Neural cell (in vitro differentiated cells): ENCODE measurements at regions not wholly inside any gene's neighbourhood (a gene's known extent, or its start where the extent isn't known, plus 50 kb on each side); places are given as distances from the start of the nearest gene placed in this dataset.

Experiments used
- H2AFZ ChIP-seq: fragments of 200-600, 300-800 bp; sonication (generic), shearing (Covaris generic); 2 replicates; pipeline ENCODE4 v1.6.0; 2014; ENCODE audit warnings: low read depth, mild to moderate bottlenecking, antibody characterized with exemption, low read length, moderate library complexity
- H3F3A ChIP-seq: fragments of 200-600 bp; shearing (Covaris generic); 2 replicates; pipeline ENCODE4 v1.6.1; 2016; ENCODE audit warnings: mild to moderate bottlenecking, moderate library complexity, mixed read lengths, antibody characterized with exemption, low read length; ENCODE audit not compliant: insufficient read depth, poor library complexity, severe bottlenecking
- H3K27ac ChIP-seq: fragments of 200-600, 300-800 bp; sonication (generic), shearing (Covaris generic); 2 replicates; pipeline ENCODE4 v1.5.1; 2014; ENCODE audit warnings: mild to moderate bottlenecking, low read length, moderate library complexity
- H3K27me3 ChIP-seq: fragments of 300-800, 200-600 bp; sonication (generic), shearing (Covaris generic); 2 replicates; pipeline ENCODE4 v1.6.0; 2014; ENCODE audit warnings: mild to moderate bottlenecking, low read depth, low read length, moderate library complexity; ENCODE audit not compliant: insufficient read depth
- H3K36me3 ChIP-seq: fragments of 300-800, 200-600 bp; sonication (generic), shearing (Covaris generic); 2 replicates; pipeline ENCODE4 v1.5.1; 2014; ENCODE audit warnings: mild to moderate bottlenecking, antibody characterized with exemption, low read length, moderate library complexity; ENCODE audit not compliant: insufficient read depth
- H3K4me2 ChIP-seq: fragments of 300-800, 200-600 bp; sonication (generic), shearing (Covaris generic); 2 replicates; pipeline ENCODE4 v1.6.0; 2014; ENCODE audit warnings: mild to moderate bottlenecking, low read length
- H3K4me3 ChIP-seq: fragments of 300-800, 200-600 bp; sonication (generic), shearing (Covaris generic); 2 replicates; pipeline ENCODE4 v1.5.1; 2014; ENCODE audit warnings: mild to moderate bottlenecking, low read length, moderate library complexity
- H3K79me2 ChIP-seq: fragments of 200-600 bp; shearing (Covaris generic); replicated peaks from 2 replicates; pipeline ENCODE4 v1.6.0; 2014; ENCODE audit warnings: mild to moderate bottlenecking, low read length, moderate library complexity; ENCODE audit not compliant: insufficient read depth
- H3K9ac ChIP-seq: fragments of 300-800, 200-600 bp; sonication (generic), shearing (Covaris generic); 2 replicates; pipeline ENCODE4 v1.6.1; 2016; ENCODE audit warnings: mild to moderate bottlenecking, low read length, mixed read lengths
- H3K9me2 ChIP-seq: fragments of 200-600 bp; shearing (Covaris generic); 2 replicates; pipeline ENCODE4 v1.6.1; 2016; ENCODE audit warnings: mild to moderate bottlenecking, low read length, mixed read lengths; ENCODE audit not compliant: insufficient read depth
- H3K9me3 ChIP-seq: fragments of 200-600, 300-800 bp; sonication (generic), shearing (Covaris generic); 2 replicates; pipeline ENCODE4 v1.6.1; 2016; ENCODE audit warnings: mild to moderate bottlenecking, mixed run types, low read length, moderate library complexity, mixed read lengths
- H4K20me1 ChIP-seq: fragments of 200-600 bp; shearing (Covaris generic); 2 replicates; pipeline ENCODE4 v1.6.1; 2016; ENCODE audit warnings: mild to moderate bottlenecking, mixed run types; ENCODE audit not compliant: insufficient read depth
- EP300 ChIP-seq: fragments of 450-650 bp; conservative IDR thresholded peaks from 2 replicates; pipeline ENCODE4 v1.6.1; 2014; ENCODE audit warnings: antibody characterized with exemption, mild to moderate bottlenecking, moderate library complexity; ENCODE audit not compliant: poor library complexity, severe bottlenecking
- EZH2 ChIP-seq: fragments of 200-600, 300-800 bp; shearing (Covaris generic), sonication (generic); IDR thresholded peaks from 2 replicates; pipeline ENCODE4 v1.6.1; 2014; ENCODE audit warnings: antibody characterized with exemption, low read length, borderline replicate concordance, mild to moderate bottlenecking; ENCODE audit not compliant: insufficient read depth, poor library complexity, severe bottlenecking
- MXI1 ChIP-seq: fragments of 450-650 bp; conservative IDR thresholded peaks from 2 replicates; pipeline ENCODE4 v1.6.1; 2014; ENCODE audit warnings: antibody characterized with exemption, mild to moderate bottlenecking; ENCODE audit not compliant: poor library complexity, severe bottlenecking
- POLR2AphosphoS5 ChIP-seq: IDR thresholded peaks from 2 replicates; pipeline ENCODE4 v1.6.1; 2012
- RAD21 ChIP-seq: fragments of 450-650 bp; conservative IDR thresholded peaks from 2 replicates; pipeline ENCODE4 v1.6.1; 2014; ENCODE audit warnings: antibody characterized with exemption, mild to moderate bottlenecking, moderate library complexity
- REST ChIP-seq: IDR thresholded peaks from 2 replicates; pipeline ENCODE4 v1.6.1; 2012; ENCODE audit warnings: borderline replicate concordance
- SMC3 ChIP-seq: fragments of 450-650 bp; conservative IDR thresholded peaks from 2 replicates; pipeline ENCODE4 v1.6.1; 2014; ENCODE audit warnings: antibody characterized with exemption, mild to moderate bottlenecking, moderate library complexity; ENCODE audit not compliant: poor library complexity
- TAF1 ChIP-seq: IDR thresholded peaks from 2 replicates; pipeline ENCODE4 v1.6.1; 2012; ENCODE audit warnings: low read depth
- TF ChIP-seq, protein P1 (sequence below): fragments of 450-650 bp; IDR thresholded peaks from 2 replicates; pipeline ENCODE4 v1.5.1; 2014; ENCODE audit warnings: antibody characterized with exemption, mild to moderate bottlenecking, moderate library complexity; ENCODE audit not compliant: poor library complexity, severe bottlenecking

GRCh38 chr3:67854663-67855062 lies 200.3 kb upstream of the SUCLG2 start:
- no peak overlapping the region for H2AFZ ChIP-seq
- TF ChIP-seq MXI1, result no peak
- TF ChIP-seq SMC3, result no peak
- TF ChIP-seq, protein P1, sequence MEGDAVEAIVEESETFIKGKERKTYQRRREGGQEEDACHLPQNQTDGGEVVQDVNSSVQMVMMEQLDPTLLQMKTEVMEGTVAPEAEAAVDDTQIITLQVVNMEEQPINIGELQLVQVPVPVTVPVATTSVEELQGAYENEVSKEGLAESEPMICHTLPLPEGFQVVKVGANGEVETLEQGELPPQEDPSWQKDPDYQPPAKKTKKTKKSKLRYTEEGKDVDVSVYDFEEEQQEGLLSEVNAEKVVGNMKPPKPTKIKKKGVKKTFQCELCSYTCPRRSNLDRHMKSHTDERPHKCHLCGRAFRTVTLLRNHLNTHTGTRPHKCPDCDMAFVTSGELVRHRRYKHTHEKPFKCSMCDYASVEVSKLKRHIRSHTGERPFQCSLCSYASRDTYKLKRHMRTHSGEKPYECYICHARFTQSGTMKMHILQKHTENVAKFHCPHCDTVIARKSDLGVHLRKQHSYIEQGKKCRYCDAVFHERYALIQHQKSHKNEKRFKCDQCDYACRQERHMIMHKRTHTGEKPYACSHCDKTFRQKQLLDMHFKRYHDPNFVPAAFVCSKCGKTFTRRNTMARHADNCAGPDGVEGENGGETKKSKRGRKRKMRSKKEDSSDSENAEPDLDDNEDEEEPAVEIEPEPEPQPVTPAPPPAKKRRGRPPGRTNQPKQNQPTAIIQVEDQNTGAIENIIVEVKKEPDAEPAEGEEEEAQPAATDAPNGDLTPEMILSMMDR, result no peak
- no peak for TF ChIP-seq POLR2AphosphoS5
- TF ChIP-seq EZH2, result no peak
- TF ChIP-seq TAF1, result no peak
- no peaks in the 10 kb centered on the region for H3F3A ChIP-seq
- no peaks in the 10 kb centered on the region for H3K9me3 ChIP-seq
- no peaks in the 10 kb centered on the region for H3K9me2 ChIP-seq
- no peak overlapping the region for H3K9ac ChIP-seq
- H3K79me2 ChIP-seq, result no peaks in the 10 kb centered on the region
- H4K20me1 ChIP-seq, result no peaks in the 10 kb centered on the region
- H3K4me3 ChIP-seq, result no peak overlapping the region
- H3K36me3 ChIP-seq, result no peaks in the 10 kb centered on the region
- no peak overlapping the region for H3K4me2 ChIP-seq
- H3K27ac ChIP-seq, result no peak overlapping the region
- H3K27me3 ChIP-seq, result no peaks in the 10 kb centered on the region

DNA sequence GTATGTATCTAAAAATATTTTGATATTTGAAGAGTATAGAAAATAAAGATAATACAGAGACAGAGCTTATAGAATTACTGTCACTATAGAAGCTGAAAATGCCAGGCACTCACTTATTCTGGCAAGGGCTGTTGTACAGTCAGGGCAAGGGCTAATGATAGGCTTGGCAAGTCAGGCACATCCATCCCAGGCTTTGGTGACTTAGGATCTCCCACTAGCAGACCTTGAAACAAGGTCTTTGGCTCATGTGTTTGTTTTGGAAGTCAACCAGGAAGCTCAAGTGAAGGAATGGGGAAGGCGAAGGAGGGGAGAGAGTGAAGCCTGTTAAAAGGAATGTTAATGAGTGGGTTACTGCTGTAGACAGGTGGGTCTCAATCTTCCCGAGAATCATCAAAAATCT lies 199.1 kb upstream of the SUCLG2 start:
- Histone ChIP-seq H4K20me1 (no peaks in the 10 kb centered on the region), H3F3A (no peaks in the 10 kb centered on the region), H3K4me2 (no peak overlapping the region), H3K4me3 (no peak overlapping the region), H3K9me3 (no peaks in the 10 kb centered on the region), H3K9ac (no peak overlapping the region), H3K27ac (no peak overlapping the region), H3K9me2 (no peaks in the 10 kb centered on the region), H3K79me2 (no peaks in the 10 kb centered on the region), H3K36me3 (no peaks in the 10 kb centered on the region), H3K27me3 (no peaks in the 10 kb centered on the region), H2AFZ (no peak overlapping the region)
- TF ChIP-seq REST (no peak), SMC3 (no peak), POLR2AphosphoS5 (no peak), MXI1 (no peak), EP300 (no peak), RAD21 (no peak), EZH2 (no peak), TAF1 (no peak)
- TF ChIP-seq, protein P1, result no peak
